K562 (cell line): ENCODE measurements at regions not wholly inside any gene's neighbourhood (a gene's known extent, or its start where the extent isn't known, plus 50 kb on each side); places are given as distances from the start of the nearest gene placed in this dataset.

Experiments
- ATAC-seq: fragments of 200-7000 bp; cut with Tn5 transposase; 3 replicates; pipeline ENCODE4 v1.9.1; 2020; ENCODE audit warnings: moderate library complexity
- BruUV-seq: library from RNA; stranded (reverse); fragments of 400-500 nt; replicated peaks from 2 replicates; lab custom pipeline; 2021; lab: Mats Ljungman, UMichigan
- CTCF ChIA-PET: fragments of 300-600 bp; formaldehyde crosslinking; extraction: SDS; loops from one replicate; lab custom pipeline; 2021; ENCODE audit warnings: low intra/inter-chr PET ratio; lab: Yijun Ruan, JAX
- POLR2A ChIA-PET: fragments of 300-600, 350-650 bp; sonication (Branson Sonifier 250); formaldehyde crosslinking; extraction: SDS; loops from one replicate; lab custom pipeline; 2021; ENCODE audit warnings: antibody characterized with exemption, inconsistent platforms; lab: Yijun Ruan, JAX
- DNase-seq, 4 experiments: peaks; one replicate each; pipeline versions ENCODE4 v3.0.0 to v3.0.0-alpha.2; 2011 to 2018; ENCODE audit warnings: low spot score in 3 of 4, mixed read lengths in 3 of 4; ENCODE audit errors: extremely low read depth in 1 of 4
- FAIRE-seq: peaks from 2 replicates; lab custom pipeline; 2011; peaks lifted over from hg19 to GRCh38; lab: Jason Lieb, UNC
- H2AFZ ChIP-seq: 2 replicates; pipeline ENCODE4 v1.6.0; 2011; ENCODE audit warnings: low read depth, low read length, control low read depth, inconsistent platforms
- H3K27ac ChIP-seq: fragments of 200-600 bp; 3 replicates; pipeline ENCODE4 v1.8.0; 2011; ENCODE audit warnings: low read depth, mild to moderate bottlenecking, control low read depth, inconsistent platforms, low read length, moderate library complexity, mixed read lengths; ENCODE audit errors: extremely low read depth
- H3K27me3 ChIP-seq, 2 experiments: fragments of 300-600 bp in 1 of 2; 2 replicates in 1 of 2; 3 replicates in 1 of 2; pipeline versions ENCODE4 v1.6.0 to v1.8.0; 2011; ENCODE audit warnings: inconsistent platforms in 2 of 2, low read length in 2 of 2, mild to moderate bottlenecking in 1 of 2, mixed read lengths in 1 of 2, moderate library complexity in 1 of 2; ENCODE audit not compliant: control insufficient read depth in 2 of 2, insufficient read depth in 2 of 2
- H3K36me3 ChIP-seq: fragments of 300-600 bp; 3 replicates; pipeline ENCODE4 v1.8.0; 2011; ENCODE audit warnings: mild to moderate bottlenecking, low read length, inconsistent platforms; ENCODE audit not compliant: control insufficient read depth, insufficient read depth
- H3K4me1 ChIP-seq, 2 experiments: fragments of 200-600 bp in 1 of 2; replicated peaks in 1 of 2; 2 replicates in 1 of 2; 3 replicates in 1 of 2; pipeline versions ENCODE4 v1.5.1 to v1.8.0; 2011; ENCODE audit warnings: inconsistent platforms in 2 of 2, low read length in 2 of 2, mild to moderate bottlenecking in 1 of 2, mixed read lengths in 1 of 2, moderate library complexity in 1 of 2; ENCODE audit not compliant: control insufficient read depth in 2 of 2, insufficient read depth in 2 of 2
- H3K4me2 ChIP-seq: 2 replicates; pipeline ENCODE4 v1.6.1; 2011; ENCODE audit warnings: low read length, control low read depth, inconsistent platforms, mixed read lengths; ENCODE audit not compliant: insufficient read depth
- H3K4me3 ChIP-seq: fragments of 200-600 bp; sonication (generic), shearing (Covaris generic); 2 replicates; pipeline ENCODE4 v1.5.1; 2016; ENCODE audit warnings: control low read depth, inconsistent platforms
- H3K79me2 ChIP-seq: fragments of 200-600 bp; 3 replicates; pipeline ENCODE4 v1.8.0; 2011; ENCODE audit warnings: low read length, inconsistent platforms; ENCODE audit not compliant: control insufficient read depth, insufficient read depth
- H3K9ac ChIP-seq, 2 experiments: 2 replicates each; pipeline versions ENCODE4 v1.6.0 to v1.6.1; 2011; ENCODE audit warnings: low read depth in 2 of 2, low read length in 2 of 2, control low read depth in 1 of 2, inconsistent platforms in 1 of 2, mild to moderate bottlenecking in 1 of 2, mixed read lengths in 1 of 2; ENCODE audit not compliant: insufficient read depth in 1 of 2
- H3K9me1 ChIP-seq: one replicate; pipeline ENCODE4 v1.6.0; 2011; ENCODE audit warnings: inconsistent platforms, mild to moderate bottlenecking, low read length, moderate library complexity; ENCODE audit not compliant: control insufficient read depth, insufficient read depth
- H3K9me3 ChIP-seq: replicated peaks from 2 replicates; pipeline ENCODE4 v1.5.1; 2011; ENCODE audit warnings: low read depth, low read length, inconsistent platforms; ENCODE audit not compliant: control insufficient read depth, insufficient read depth
- H4K20me1 ChIP-seq: replicated peaks from 2 replicates; pipeline ENCODE4 v1.6.1; 2011; ENCODE audit warnings: low read length, inconsistent platforms, mixed read lengths; ENCODE audit not compliant: control insufficient read depth, insufficient read depth
- BHLHE40 ChIP-seq: IDR thresholded peaks from 2 replicates; pipeline ENCODE4 v1.6.1; 2011; ENCODE audit warnings: low read length, improper control_type of control experiment
- GTF2B ChIP-seq: IDR thresholded peaks from 2 replicates; pipeline ENCODE4 v1.6.1; 2011; ENCODE audit not compliant: insufficient read length; ENCODE audit errors: extremely low read depth
- HOMEZ ChIP-seq: fragments of 250-450 bp; sonication (Bioruptor Pico); IDR thresholded peaks from 2 replicates; pipeline ENCODE4 v1.4.0; 2020; ENCODE audit warnings: mild to moderate bottlenecking, moderate library complexity
- ZBTB40 ChIP-seq, 2 experiments: fragments of 450-650 bp in 1 of 2; sonication (generic) in 1 of 2; formaldehyde crosslinking in 1 of 2; IDR thresholded peaks; 2 replicates each; pipeline versions ENCODE4 v1.7.1 to v1.9.0; 2016 to 2022; ENCODE audit warnings: inconsistent platforms in 1 of 2, mild to moderate bottlenecking in 1 of 2, missing genetic modification reagents in 1 of 2
- ZBTB49 ChIP-seq: sonication (generic); formaldehyde crosslinking; IDR thresholded peaks from 2 replicates; pipeline ENCODE4 v1.8.0; 2022; ENCODE audit warnings: missing genetic modification reagents, mild to moderate bottlenecking, borderline replicate concordance
- WGBS: fragments of 100-300 bp; shearing (Covaris generic); methylation state at CpG from one replicate; pipeline ENCODE4 v1.1.6; 2016; ENCODE audit warnings: low coverage, mixed read lengths; ENCODE audit not compliant: insufficient coverage; ENCODE audit errors: missing lambda C conversion rate; 5-methylcytosine and 5-hydroxymethylcytosine counted together
- in situ Hi-C: fragments of 300-500 bp; cut with MboI; formaldehyde crosslinking; loops from 4 replicates; pipeline ENCODE4 v1.15.0; 2018; ENCODE audit warnings: inconsistent platforms, mixed read lengths
- intact Hi-C: fragments of 100-400 bp; cut with micrococcal nuclease; formaldehyde crosslinking; loops from 2 replicates; pipeline ENCODE4 v1.14.2; 2022

GRCh38 chr3:124535306-124535705, 194.9 kb upstream of the UMPS start (continued):
- TF ChIP-seq GTF2B = no peak

- Histone ChIP-seq H3K9me1 (no peaks in the 10 kb centered on the region), H3K4me3 (no peak overlapping the region), H3K36me3 (no peaks in the 10 kb centered on the region), H3K4me1 (no peaks in the 10 kb centered on the region), H3K9me3 (no peaks in the 10 kb centered on the region), H2AFZ (no peak overlapping the region), H3K4me2 (no peak overlapping the region), H3K79me2 (no peaks in the 10 kb centered on the region), H4K20me1 (no peaks in the 10 kb centered on the region), H3K9ac (no peak overlapping the region), H3K27ac (no peak overlapping the region), H3K27me3 (peaks cover 2 to 12% of the 10 kb centered on the region in 2 experiments; a peak in 2 of 5 replicates)
- intact Hi-C loops (no loop called here), in situ Hi-C loops (no loop called here)
- DNase-seq (no peak), ATAC-seq (no peak), FAIRE-seq (no peak)
- 2% methylated on average over 6 of the region's 6 CpGs for WGBS
- ChIA-PET POLR2A (no interaction called here), CTCF (no interaction called here)
- no TSS peak for BruUV-seq
- TF ChIP-seq HOMEZ (CRISPR knock-in tag) (no peak), BHLHE40 (no peak), ZBTB49 (no peak), ZBTB40 (IDR thresholded peaks at IDR 0.05) (no peak), ZBTB40 (CRISPR knock-in tag; IDR thresholded peaks at IDR 0.05) (no peak)
Observed at GRCh38 chr3:124540550-124541211, 189.6 kb upstream of the UMPS start.
